A673 (cell line): ENCODE measurements at regions not wholly inside any gene's neighbourhood (a gene's known extent, or its start where the extent isn't known, plus 50 kb on each side); places are given as distances from the start of the nearest gene placed in this dataset.

Experiments
- CTCF ChIP-seq: fragments of 300-800, 200-600 bp; sonication (generic); conservative IDR thresholded peaks from 2 replicates; pipeline ENCODE4 v1.5.1; 2017; ENCODE audit warnings: low read depth, mild to moderate bottlenecking, antibody characterized with exemption, low read length, moderate library complexity, mixed read lengths
- EZH2 ChIP-seq: fragments of 200-600 bp; sonication (generic); IDR thresholded peaks from 2 replicates; pipeline ENCODE4 v1.6.1; 2017; ENCODE audit warnings: borderline replicate concordance, low read depth, mild to moderate bottlenecking, mixed read lengths, antibody characterized with exemption, low read length; ENCODE audit not compliant: poor library complexity, severe bottlenecking

GRCh38 chr21:22288885-22289499 lies 1290.8 kb downstream of the NCAM2 start:
- TF ChIP-seq CTCF (no peak), EZH2 (no peak)
